ENCODE measurements at regions not wholly inside any gene's neighbourhood (a gene's known extent, or its start where the extent isn't known, plus 50 kb on each side); places are given as distances from the start of the nearest gene placed in this dataset.

- ChIA-PET POLR2A (no interaction called here), CTCF (interaction anchor here (0.5 kb wide), 1 partner anchor 422 kb away, joined by 3 read pairs; no protein-coding TSS in a partner anchor)
- DNase-seq: no peak
- Mint-ChIP-seq H3K4me1 (no peaks in the 10 kb centered on the region), H3K27ac (no peak overlapping the region), H3K27me3 (peaks cover 22% of the 10 kb centered on the region), H3K4me3 (no peak overlapping the region), H3K36me3 (ENCODE audit: low read depth) (no peaks in the 10 kb centered on the region), H3K9me3 (no peaks in the 10 kb centered on the region)
Measured at GRCh38 chr10:91708174-91708861, 75.4 kb upstream of the PPP1R3C start.

GRCh38 chr10:91707236-91707635 is 74.4 kb upstream of the PPP1R3C start:
- POLR2A ChIA-PET: no interaction called here
- no peaks in the 10 kb centered on the region for H3K9me3 Mint-ChIP-seq
- no peaks in the 10 kb centered on the region for H3K36me3 Mint-ChIP-seq (ENCODE audit: low read depth)
- H3K4me3 Mint-ChIP-seq: no peak overlapping the region
- H3K27ac Mint-ChIP-seq: no peak overlapping the region
- DNase-seq: no peak
- no peaks in the 10 kb centered on the region for H3K4me1 Mint-ChIP-seq
- CTCF ChIA-PET: no interaction called here
- peaks cover 24% of the 10 kb centered on the region for H3K27me3 Mint-ChIP-seq

- H3K9me3 Mint-ChIP-seq: no peaks in the 10 kb centered on the region
- CTCF ChIA-PET: no interaction called here
Measured at GRCh38 chr10:91705948-91706670, 73.2 kb upstream of the PPP1R3C start.

GRCh38 chr10:91702620-91703019 is 69.7 kb upstream of the PPP1R3C start:
- peaks cover 21% of the 10 kb centered on the region for H3K27me3 Mint-ChIP-seq
- no peaks in the 10 kb centered on the region for H3K36me3 Mint-ChIP-seq (ENCODE audit: low read depth)
- no peak for DNase-seq
- H3K4me1 Mint-ChIP-seq: no peaks in the 10 kb centered on the region
- ChIA-PET CTCF (no interaction called here), POLR2A (no interaction called here)
- H3K9me3 Mint-ChIP-seq: no peaks in the 10 kb centered on the region
- no peak overlapping the region for H3K27ac Mint-ChIP-seq
- no peak overlapping the region for H3K4me3 Mint-ChIP-seq

More at GRCh38 chr10:91705948-91706670, 73.2 kb upstream of the PPP1R3C start:
- Mint-ChIP-seq H3K4me3 (no peak overlapping the region), H3K36me3 (ENCODE audit: low read depth) (no peaks in the 10 kb centered on the region), H3K27ac (no peak overlapping the region), H3K4me1 (no peaks in the 10 kb centered on the region), H3K27me3 (peaks cover 30% of the 10 kb centered on the region)
- POLR2A ChIA-PET: no interaction called here
- DNase-seq: no peak

GRCh38 chr10:91700788-91701444 is 68.0 kb upstream of the PPP1R3C start:
- H3K4me3 Mint-ChIP-seq: no peak overlapping the region
- H3K36me3 Mint-ChIP-seq (ENCODE audit: low read depth): no peaks in the 10 kb centered on the region
- DNase-seq: no peak
- peaks cover 16% of the 10 kb centered on the region for H3K27me3 Mint-ChIP-seq
- no peaks in the 10 kb centered on the region for H3K9me3 Mint-ChIP-seq
- no peaks in the 10 kb centered on the region for H3K4me1 Mint-ChIP-seq
- CTCF ChIA-PET: no interaction called here
- H3K27ac Mint-ChIP-seq: no peak overlapping the region
- POLR2A ChIA-PET: no interaction called here

GRCh38 chr10:91700273-91700672 is 67.4 kb upstream of the PPP1R3C start:
- Mint-ChIP-seq H3K4me3 (no peak overlapping the region), H3K27ac (no peak overlapping the region), H3K27me3 (peaks cover 17% of the 10 kb centered on the region), H3K36me3 (ENCODE audit: low read depth) (no peaks in the 10 kb centered on the region), H3K4me1 (no peaks in the 10 kb centered on the region), H3K9me3 (no peaks in the 10 kb centered on the region)
- POLR2A ChIA-PET: no interaction called here
- DNase-seq: no peak
- CTCF ChIA-PET: no interaction called here

GRCh38 chr10:91698258-91698657 is 65.4 kb upstream of the PPP1R3C start:
- Mint-ChIP-seq H3K36me3 (ENCODE audit: low read depth) (no peaks in the 10 kb centered on the region), H3K27me3 (peaks cover 10% of the 10 kb centered on the region), H3K4me1 (no peaks in the 10 kb centered on the region), H3K9me3 (no peaks in the 10 kb centered on the region), H3K4me3 (no peak overlapping the region), H3K27ac (no peak overlapping the region)
- no peak for DNase-seq
- CTCF ChIA-PET: no interaction called here
- POLR2A ChIA-PET: no interaction called here

GRCh38 chr10:91694170-91694794 is 61.4 kb upstream of the PPP1R3C start:
- peaks cover 5% of the 10 kb centered on the region for H3K4me1 Mint-ChIP-seq
- POLR2A ChIA-PET: no interaction called here
- H3K36me3 Mint-ChIP-seq (ENCODE audit: low read depth): no peaks in the 10 kb centered on the region
- CTCF ChIA-PET: interaction anchor here (0.6 to 1.9 kb wide), 5 partner anchors 19 to 396 kb away, joined by 3 to 11 read pairs (median 3); no protein-coding TSS in a partner anchor
- H3K27me3 Mint-ChIP-seq: peaks cover 3% of the 10 kb centered on the region
- H3K27ac Mint-ChIP-seq: no peak overlapping the region
- no peak for DNase-seq
- no peaks in the 10 kb centered on the region for H3K9me3 Mint-ChIP-seq
- H3K4me3 Mint-ChIP-seq: no peak overlapping the region

- no peaks in the 10 kb centered on the region for H3K9me3 Mint-ChIP-seq
- H3K27me3 Mint-ChIP-seq: peaks cover 3% of the 10 kb centered on the region
- ChIA-PET CTCF (no interaction called here), POLR2A (no interaction called here)
- H3K4me1 Mint-ChIP-seq: peaks cover 5% of the 10 kb centered on the region
- no peak for DNase-seq
- H3K4me3 Mint-ChIP-seq: no peak overlapping the region
- no peak overlapping the region for H3K27ac Mint-ChIP-seq
- no peaks in the 10 kb centered on the region for H3K36me3 Mint-ChIP-seq (ENCODE audit: low read depth)
Measured at GRCh38 chr10:91691981-91692380, 59.1 kb upstream of the PPP1R3C start.

GRCh38 chr10:91690996-91691676 is 58.3 kb upstream of the PPP1R3C start:
- Mint-ChIP-seq H3K36me3 (ENCODE audit: low read depth) (no peaks in the 10 kb centered on the region), H3K27me3 (peaks cover 3% of the 10 kb centered on the region), H3K4me3 (no peak overlapping the region), H3K27ac (no peak overlapping the region), H3K4me1 (peaks cover 5% of the 10 kb centered on the region), H3K9me3 (no peaks in the 10 kb centered on the region)
- DNase-seq: no peak
- POLR2A ChIA-PET: no interaction called here
- CTCF ChIA-PET: interaction anchor here (1.1 kb wide), 1 partner anchor 393 kb away, joined by 3 read pairs; no protein-coding TSS in a partner anchor

- no peaks in the 10 kb centered on the region for H3K9me3 Mint-ChIP-seq
- DNase-seq: no peak
- H3K27ac Mint-ChIP-seq: no peak overlapping the region
- H3K4me1 Mint-ChIP-seq: peaks cover 5% of the 10 kb centered on the region
- H3K4me3 Mint-ChIP-seq: no peak overlapping the region
- ChIA-PET CTCF (interaction anchor here (1.1 kb wide), 1 partner anchor 392 kb away, joined by 3 read pairs; no protein-coding TSS in a partner anchor), POLR2A (no interaction called here)
- H3K27me3 Mint-ChIP-seq: peaks cover 1% of the 10 kb centered on the region
- no peaks in the 10 kb centered on the region for H3K36me3 Mint-ChIP-seq (ENCODE audit: low read depth)
Measured at GRCh38 chr10:91690412-91690811, 57.5 kb upstream of the PPP1R3C start.

GRCh38 chr10:91689731-91690168 is 56.9 kb upstream of the PPP1R3C start:
- no peaks in the 10 kb centered on the region for H3K27me3 Mint-ChIP-seq
- POLR2A ChIA-PET: no interaction called here
- H3K4me3 Mint-ChIP-seq: no peak overlapping the region
- DNase-seq: no peak
- CTCF ChIA-PET: no interaction called here
- H3K27ac Mint-ChIP-seq: no peak overlapping the region
- H3K9me3 Mint-ChIP-seq: no peaks in the 10 kb centered on the region
- peaks cover 5% of the 10 kb centered on the region for H3K4me1 Mint-ChIP-seq
- no peaks in the 10 kb centered on the region for H3K36me3 Mint-ChIP-seq (ENCODE audit: low read depth)

- Mint-ChIP-seq H3K4me1 (peaks cover 3% of the 10 kb centered on the region), H3K36me3 (ENCODE audit: low read depth) (no peaks in the 10 kb centered on the region), H3K27ac (no peak overlapping the region), H3K9me3 (no peaks in the 10 kb centered on the region), H3K4me3 (no peak overlapping the region), H3K27me3 (no peaks in the 10 kb centered on the region)
- POLR2A ChIA-PET: no interaction called here
- no peak for DNase-seq
- CTCF ChIA-PET: no interaction called here
Measured at GRCh38 chr10:91684841-91685240, 52.0 kb upstream of the PPP1R3C start.

Measured in activated CD4-positive, alpha-beta memory T cell treated with anti-CD3 and anti-CD28 coated beads, Interleukin-2, amount 10 ng/mL, durations not matched to agents 7 days and 5 days (primary cell).